ENCODE measurements at regions not wholly inside any gene's neighbourhood (a gene's known extent, or its start where the extent isn't known, plus 50 kb on each side); places are given as distances from the start of the nearest gene placed in this dataset.
A peak's percentile ranks its signal among the peaks of the same experiment; 100 is the strongest.

DNA sequence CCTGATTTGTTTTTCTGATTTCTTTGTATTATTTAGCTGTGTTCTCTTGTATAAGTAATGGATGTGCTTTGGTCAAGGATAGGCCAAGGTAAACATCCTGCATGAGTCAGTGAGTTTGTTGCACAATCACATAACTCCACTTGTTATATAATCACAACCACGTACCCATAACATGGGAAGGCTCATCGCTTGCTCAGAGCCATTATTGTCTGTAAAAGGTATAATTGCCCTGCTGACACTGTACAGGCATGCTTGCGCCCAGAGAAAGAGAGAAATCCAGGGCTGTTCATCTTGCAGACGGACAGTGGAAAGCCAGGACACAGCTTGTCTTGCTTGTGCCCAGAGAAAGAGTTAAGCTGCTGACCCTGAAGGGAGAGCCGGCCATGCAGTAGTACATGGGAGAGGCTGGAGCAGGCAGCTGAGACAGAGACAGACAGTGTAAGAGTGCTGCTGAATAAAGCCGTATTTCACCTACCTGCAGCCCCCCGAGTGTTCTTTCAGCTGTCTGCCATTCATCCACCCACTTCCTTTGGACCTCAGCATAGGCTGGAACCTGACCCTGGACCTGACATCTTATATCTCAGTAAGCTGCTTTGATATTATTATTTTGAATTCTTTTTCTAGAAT lies 174.7 kb upstream of the DAAM1 start (continued):
- TF ChIP-seq, protein P1, sequence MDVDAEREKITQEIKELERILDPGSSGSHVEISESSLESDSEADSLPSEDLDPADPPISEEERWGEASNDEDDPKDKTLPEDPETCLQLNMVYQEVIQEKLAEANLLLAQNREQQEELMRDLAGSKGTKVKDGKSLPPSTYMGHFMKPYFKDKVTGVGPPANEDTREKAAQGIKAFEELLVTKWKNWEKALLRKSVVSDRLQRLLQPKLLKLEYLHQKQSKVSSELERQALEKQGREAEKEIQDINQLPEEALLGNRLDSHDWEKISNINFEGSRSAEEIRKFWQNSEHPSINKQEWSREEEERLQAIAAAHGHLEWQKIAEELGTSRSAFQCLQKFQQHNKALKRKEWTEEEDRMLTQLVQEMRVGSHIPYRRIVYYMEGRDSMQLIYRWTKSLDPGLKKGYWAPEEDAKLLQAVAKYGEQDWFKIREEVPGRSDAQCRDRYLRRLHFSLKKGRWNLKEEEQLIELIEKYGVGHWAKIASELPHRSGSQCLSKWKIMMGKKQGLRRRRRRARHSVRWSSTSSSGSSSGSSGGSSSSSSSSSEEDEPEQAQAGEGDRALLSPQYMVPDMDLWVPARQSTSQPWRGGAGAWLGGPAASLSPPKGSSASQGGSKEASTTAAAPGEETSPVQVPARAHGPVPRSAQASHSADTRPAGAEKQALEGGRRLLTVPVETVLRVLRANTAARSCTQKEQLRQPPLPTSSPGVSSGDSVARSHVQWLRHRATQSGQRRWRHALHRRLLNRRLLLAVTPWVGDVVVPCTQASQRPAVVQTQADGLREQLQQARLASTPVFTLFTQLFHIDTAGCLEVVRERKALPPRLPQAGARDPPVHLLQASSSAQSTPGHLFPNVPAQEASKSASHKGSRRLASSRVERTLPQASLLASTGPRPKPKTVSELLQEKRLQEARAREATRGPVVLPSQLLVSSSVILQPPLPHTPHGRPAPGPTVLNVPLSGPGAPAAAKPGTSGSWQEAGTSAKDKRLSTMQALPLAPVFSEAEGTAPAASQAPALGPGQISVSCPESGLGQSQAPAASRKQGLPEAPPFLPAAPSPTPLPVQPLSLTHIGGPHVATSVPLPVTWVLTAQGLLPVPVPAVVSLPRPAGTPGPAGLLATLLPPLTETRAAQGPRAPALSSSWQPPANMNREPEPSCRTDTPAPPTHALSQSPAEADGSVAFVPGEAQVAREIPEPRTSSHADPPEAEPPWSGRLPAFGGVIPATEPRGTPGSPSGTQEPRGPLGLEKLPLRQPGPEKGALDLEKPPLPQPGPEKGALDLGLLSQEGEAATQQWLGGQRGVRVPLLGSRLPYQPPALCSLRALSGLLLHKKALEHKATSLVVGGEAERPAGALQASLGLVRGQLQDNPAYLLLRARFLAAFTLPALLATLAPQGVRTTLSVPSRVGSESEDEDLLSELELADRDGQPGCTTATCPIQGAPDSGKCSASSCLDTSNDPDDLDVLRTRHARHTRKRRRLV (CRISPR knock-in tag; IDR thresholded peaks at IDR 0.05): no peak
- TF ChIP-seq RAD51 (IDR thresholded peaks at IDR 0.05; ENCODE audit: borderline replicate concordance) (no peak), ZSCAN9 (CRISPR knock-in tag; IDR thresholded peaks at IDR 0.05; ENCODE audit: borderline replicate concordance) (peak; percentile 65; the same call in 1 of the 2 replicates), POLR2AphosphoS2 (IDR thresholded peaks at IDR 0.05; ENCODE audit: low read depth, low read length) (no peak), MED8 (CRISPR knock-in tag; IDR thresholded peaks at IDR 0.05; ENCODE audit: insufficient replicate concordance) (no peak), KLF9 (CRISPR knock-in tag; IDR thresholded peaks at IDR 0.05; ENCODE audit: low read depth) (no peak), PAX8 (CRISPR knock-in tag; IDR thresholded peaks at IDR 0.05; ENCODE audit: borderline replicate concordance) (no peak), PRPF4 (IDR thresholded peaks at IDR 0.05; ENCODE audit: low read depth, low read length, poor library complexity, severe bottlenecking) (no peak), ZNF20 (CRISPR knock-in tag; IDR thresholded peaks at IDR 0.05) (no peak), CBX5 (CRISPR knock-in tag; IDR thresholded peaks at IDR 0.05; ENCODE audit: borderline replicate concordance) (peak; percentile 38; the same call in 1 of the 2 replicates), ZKSCAN1 (IDR thresholded peaks at IDR 0.05; ENCODE audit: low read length) (no peak), PHF8 (CRISPR knock-in tag; IDR thresholded peaks at IDR 0.05) (no peak), CEBPB (IDR thresholded peaks at IDR 0.05; ENCODE audit: borderline replicate concordance, low read depth, low read length) (peak; percentile 96), MEF2D (CRISPR knock-in tag; IDR thresholded peaks at IDR 0.05) (0 out of 2 replicates have a peak, but pooled peaks have one; percentile 50)
- TF ChIP-seq, protein P2, sequence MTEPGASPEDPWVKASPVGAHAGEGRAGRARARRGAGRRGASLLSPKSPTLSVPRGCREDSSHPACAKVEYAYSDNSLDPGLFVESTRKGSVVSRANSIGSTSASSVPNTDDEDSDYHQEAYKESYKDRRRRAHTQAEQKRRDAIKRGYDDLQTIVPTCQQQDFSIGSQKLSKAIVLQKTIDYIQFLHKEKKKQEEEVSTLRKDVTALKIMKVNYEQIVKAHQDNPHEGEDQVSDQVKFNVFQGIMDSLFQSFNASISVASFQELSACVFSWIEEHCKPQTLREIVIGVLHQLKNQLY (CRISPR knock-in tag; IDR thresholded peaks at IDR 0.05): 0 out of 2 replicates have a peak, but pooled peaks have one; percentile 26
- TF ChIP-seq, protein P3, sequence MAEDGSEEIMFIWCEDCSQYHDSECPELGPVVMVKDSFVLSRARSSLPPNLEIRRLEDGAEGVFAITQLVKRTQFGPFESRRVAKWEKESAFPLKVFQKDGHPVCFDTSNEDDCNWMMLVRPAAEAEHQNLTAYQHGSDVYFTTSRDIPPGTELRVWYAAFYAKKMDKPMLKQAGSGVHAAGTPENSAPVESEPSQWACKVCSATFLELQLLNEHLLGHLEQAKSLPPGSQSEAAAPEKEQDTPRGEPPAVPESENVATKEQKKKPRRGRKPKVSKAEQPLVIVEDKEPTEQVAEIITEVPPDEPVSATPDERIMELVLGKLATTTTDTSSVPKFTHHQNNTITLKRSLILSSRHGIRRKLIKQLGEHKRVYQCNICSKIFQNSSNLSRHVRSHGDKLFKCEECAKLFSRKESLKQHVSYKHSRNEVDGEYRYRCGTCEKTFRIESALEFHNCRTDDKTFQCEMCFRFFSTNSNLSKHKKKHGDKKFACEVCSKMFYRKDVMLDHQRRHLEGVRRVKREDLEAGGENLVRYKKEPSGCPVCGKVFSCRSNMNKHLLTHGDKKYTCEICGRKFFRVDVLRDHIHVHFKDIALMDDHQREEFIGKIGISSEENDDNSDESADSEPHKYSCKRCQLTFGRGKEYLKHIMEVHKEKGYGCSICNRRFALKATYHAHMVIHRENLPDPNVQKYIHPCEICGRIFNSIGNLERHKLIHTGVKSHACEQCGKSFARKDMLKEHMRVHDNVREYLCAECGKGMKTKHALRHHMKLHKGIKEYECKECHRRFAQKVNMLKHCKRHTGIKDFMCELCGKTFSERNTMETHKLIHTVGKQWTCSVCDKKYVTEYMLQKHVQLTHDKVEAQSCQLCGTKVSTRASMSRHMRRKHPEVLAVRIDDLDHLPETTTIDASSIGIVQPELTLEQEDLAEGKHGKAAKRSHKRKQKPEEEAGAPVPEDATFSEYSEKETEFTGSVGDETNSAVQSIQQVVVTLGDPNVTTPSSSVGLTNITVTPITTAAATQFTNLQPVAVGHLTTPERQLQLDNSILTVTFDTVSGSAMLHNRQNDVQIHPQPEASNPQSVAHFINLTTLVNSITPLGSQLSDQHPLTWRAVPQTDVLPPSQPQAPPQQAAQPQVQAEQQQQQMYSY (CRISPR knock-in tag; IDR thresholded peaks at IDR 0.05): no peak
- TF ChIP-seq, protein P4, sequence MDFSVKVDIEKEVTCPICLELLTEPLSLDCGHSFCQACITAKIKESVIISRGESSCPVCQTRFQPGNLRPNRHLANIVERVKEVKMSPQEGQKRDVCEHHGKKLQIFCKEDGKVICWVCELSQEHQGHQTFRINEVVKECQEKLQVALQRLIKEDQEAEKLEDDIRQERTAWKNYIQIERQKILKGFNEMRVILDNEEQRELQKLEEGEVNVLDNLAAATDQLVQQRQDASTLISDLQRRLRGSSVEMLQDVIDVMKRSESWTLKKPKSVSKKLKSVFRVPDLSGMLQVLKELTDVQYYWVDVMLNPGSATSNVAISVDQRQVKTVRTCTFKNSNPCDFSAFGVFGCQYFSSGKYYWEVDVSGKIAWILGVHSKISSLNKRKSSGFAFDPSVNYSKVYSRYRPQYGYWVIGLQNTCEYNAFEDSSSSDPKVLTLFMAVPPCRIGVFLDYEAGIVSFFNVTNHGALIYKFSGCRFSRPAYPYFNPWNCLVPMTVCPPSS (IDR thresholded peaks at IDR 0.05): no peak
- TF ChIP-seq, protein P5, sequence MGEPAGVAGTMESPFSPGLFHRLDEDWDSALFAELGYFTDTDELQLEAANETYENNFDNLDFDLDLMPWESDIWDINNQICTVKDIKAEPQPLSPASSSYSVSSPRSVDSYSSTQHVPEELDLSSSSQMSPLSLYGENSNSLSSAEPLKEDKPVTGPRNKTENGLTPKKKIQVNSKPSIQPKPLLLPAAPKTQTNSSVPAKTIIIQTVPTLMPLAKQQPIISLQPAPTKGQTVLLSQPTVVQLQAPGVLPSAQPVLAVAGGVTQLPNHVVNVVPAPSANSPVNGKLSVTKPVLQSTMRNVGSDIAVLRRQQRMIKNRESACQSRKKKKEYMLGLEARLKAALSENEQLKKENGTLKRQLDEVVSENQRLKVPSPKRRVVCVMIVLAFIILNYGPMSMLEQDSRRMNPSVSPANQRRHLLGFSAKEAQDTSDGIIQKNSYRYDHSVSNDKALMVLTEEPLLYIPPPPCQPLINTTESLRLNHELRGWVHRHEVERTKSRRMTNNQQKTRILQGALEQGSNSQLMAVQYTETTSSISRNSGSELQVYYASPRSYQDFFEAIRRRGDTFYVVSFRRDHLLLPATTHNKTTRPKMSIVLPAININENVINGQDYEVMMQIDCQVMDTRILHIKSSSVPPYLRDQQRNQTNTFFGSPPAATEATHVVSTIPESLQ (CRISPR knock-in tag; conservative IDR thresholded peaks at IDR 0.05): no peak

All from HepG2 (cell line).